Stimulated activated CD4-positive, alpha-beta T cell treated with anti-CD3 and anti-CD28 coated beads, Interleukin-1b, Interleukin-23, amount 100 ng/mL, for 24 hours (primary cell): ENCODE measurements at regions not wholly inside any gene's neighbourhood (a gene's known extent, or its start where the extent isn't known, plus 50 kb on each side); places are given as distances from the start of the nearest gene placed in this dataset.
"Not testable (repeated sequence)": the region's sequence is repeated elsewhere in the genome, so short reads cannot be mapped to it uniquely, and the experiment has no call there.

Experiments
- DNase-seq, 4 experiments: peaks; one replicate each; pipeline ENCODE4 v3.0.0-alpha.2; 2020; ENCODE audit warnings: low read depth in 4 of 4, low spot score in 1 of 4

GRCh38 chr12:131445795-131446194 is 265.1 kb upstream of the SFSWAP start:
- DNase-seq = no peak

- not testable (repeated sequence) for DNase-seq
Observed at GRCh38 chr12:131447636-131448035, 263.3 kb upstream of the SFSWAP start.

GRCh38 chr12:131448254-131448795 is 262.6 kb upstream of the SFSWAP start:
- no peak for DNase-seq

DNA sequence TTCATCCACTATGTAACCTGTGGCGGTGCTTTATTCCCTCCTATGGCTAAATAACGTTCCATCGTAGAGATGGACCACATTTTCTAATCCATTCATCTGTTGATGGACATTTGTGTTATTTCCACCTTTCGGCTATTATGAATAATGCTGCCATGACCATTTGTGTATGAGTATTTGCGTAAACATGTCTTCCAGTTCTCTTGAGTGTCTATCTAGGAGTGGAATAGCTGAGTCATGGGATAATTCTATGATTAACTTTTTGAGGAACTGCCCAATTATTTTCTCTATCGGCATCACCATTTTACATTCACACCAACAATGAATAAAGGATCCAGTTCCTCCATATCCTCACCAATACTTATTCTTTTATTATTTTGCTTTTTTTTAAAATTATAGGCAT is 261.9 kb upstream of the SFSWAP start:
- no peak for DNase-seq

DNA sequence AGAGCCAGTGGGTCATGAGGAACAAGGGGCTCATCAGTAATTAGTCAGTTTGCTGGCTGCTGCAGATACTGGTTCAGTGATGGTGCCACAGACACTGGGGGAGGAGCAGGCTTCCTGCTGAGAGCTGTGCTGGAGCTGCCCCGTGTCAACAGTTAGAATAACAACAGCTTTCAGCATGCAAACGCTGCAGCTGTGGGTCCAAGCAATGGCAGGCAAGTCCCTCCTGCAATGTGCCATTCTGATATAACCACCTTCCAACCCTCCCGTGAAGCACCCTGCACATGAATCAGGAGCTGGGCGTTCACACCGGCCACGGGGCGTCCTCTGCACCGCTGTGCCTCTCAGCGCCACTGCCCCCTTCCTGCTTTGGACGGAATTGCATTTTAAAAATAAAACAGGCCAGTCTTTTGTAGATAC is 258.4 kb upstream of the SFSWAP start:
- DNase-seq = peak in 1 of 4 experiments; percentile 9

DNA sequence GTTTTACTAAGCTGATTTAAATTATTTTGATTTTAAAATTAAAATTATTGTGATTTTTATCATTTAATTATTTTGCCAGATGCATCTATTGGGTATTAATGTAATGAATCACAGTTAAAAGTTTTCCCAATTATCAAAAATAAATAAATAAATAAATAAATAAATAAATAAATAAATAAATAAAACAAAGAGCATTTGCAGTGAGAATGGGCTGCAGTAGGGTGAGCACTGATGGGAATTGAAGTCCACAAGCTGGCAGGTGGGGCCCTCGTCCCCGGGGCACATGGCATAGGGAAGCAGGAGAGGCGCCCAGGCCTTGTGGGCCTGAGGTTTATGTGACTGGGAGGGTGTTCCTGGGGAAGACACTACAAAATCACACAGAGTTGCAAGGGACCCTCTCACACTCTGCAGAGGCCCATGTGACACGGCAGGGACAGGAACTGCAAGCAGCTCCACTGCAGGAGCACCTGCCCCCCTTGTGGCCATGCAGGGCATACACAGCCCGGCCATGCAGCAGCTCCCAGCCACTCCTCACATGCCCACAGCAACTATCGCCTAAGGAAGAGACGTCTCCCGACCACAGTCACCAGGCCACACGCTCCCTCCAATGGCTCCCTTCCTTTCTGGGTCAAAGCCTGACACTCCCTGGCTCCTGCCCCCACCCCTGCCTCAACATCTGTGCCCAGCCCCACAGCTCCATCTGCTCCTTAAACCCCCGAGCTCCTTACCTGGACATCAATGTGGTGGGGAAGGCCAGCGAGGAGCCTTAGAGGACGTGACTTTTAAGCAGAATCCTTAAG is 256.3 kb upstream of the SFSWAP start:
- peak in 3 of 4 experiments; percentile 3 to 27 (median 20) for DNase-seq

DNA sequence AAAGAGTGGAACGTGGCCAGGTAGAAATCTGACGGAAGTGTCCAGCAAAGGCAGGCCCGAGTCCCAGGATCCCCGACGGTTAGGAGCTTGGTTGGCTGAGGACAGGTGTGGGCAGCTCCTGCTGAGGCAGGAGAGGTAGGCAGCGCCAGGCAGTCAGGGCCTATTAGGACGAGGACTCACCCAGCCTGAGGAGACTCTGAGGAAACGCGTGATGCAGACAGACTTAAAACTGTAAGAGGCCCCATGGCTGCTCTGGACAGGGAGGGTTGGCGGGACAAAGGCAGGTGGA is 255.7 kb upstream of the SFSWAP start:
- no peak for DNase-seq

- DNase-seq = no peak
Observed at GRCh38 chr12:131455581-131456110, 255.2 kb upstream of the SFSWAP start.

GRCh38 chr12:131456301-131457027 is 254.4 kb upstream of the SFSWAP start:
- no peak for DNase-seq

GRCh38 chr12:131457028-131457310 is 253.9 kb upstream of the SFSWAP start:
- DNase-seq = no peak

GRCh38 chr12:131457331-131458047 is 253.4 kb upstream of the SFSWAP start:
- DNase-seq = no peak

GRCh38 chr12:131458048-131458374 is 252.9 kb upstream of the SFSWAP start:
- DNase-seq = no peak

DNA sequence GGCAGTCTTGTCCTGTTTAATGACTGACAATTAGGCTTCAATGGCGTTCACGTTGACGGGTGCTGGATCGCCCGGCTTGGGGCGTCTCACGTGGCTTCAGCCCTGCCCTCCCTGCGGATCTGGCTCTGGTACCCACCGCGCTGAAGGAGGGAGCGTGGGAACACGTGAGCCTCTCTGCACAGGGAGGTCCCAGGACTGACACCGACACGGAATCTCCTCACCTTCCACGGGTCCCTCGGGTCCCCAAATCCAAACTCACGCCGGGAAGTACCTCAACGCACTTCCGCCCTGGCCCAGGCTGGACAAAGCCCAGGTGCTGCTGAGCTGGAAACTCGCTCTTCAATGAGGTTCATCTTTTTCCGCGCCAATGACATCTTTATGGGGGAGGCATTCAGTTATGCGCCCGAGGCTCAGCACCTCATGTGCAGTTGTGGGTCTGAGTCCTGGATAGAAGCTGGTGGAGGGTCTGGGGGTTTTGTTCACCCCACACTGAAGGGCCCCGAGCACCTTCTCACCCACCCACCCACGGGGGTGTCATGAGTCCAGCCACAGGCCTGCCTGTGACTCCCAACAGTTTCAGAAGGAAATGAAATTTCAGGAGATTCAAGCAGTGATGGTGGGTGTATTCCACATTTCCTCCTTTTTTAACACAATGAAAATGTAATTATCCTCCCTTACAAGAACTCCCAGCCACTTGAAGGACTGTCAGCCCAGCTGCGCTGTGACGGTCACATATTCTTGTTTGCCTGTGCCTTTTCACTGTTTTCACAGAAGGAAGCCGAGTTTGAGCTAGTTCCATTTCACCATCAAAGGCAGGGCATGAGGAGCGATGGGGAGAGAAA is 251.7 kb upstream of the SFSWAP start:
- DNase-seq = no peak

DNA sequence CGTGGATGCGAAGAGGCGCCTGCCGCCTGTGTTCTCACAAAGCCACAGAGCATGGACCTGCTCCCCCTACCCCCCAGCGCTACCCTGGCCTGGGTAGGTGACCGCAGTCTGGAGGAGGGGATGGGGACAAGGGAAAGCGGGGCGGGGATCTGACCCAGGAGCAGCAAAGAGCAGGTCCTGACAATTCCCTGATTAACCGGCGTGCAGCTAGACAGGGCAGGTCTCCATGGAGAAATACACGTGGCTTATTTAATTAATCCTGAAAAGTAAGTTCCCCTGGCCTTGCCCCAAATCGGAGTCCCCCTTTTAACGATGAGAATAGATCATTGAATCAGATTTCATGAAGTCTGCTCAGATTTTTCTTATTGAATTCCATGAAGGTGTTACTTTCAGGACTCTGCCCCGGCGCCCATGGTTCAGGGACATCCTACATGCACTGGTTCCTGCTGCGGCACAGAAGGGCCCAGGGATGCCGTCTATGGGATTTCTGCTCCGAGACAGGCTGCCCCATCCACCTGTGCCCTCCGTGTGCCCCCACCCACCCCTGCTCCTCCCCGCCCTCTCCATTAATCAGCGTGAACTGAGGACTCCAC is 251.0 kb upstream of the SFSWAP start:
- DNase-seq = no peak

GRCh38 chr12:131460520-131460919 is 250.4 kb upstream of the SFSWAP start:
- DNase-seq = no peak

GRCh38 chr12:131461096-131461495 is 249.8 kb upstream of the SFSWAP start:
- DNase-seq = no peak

DNA sequence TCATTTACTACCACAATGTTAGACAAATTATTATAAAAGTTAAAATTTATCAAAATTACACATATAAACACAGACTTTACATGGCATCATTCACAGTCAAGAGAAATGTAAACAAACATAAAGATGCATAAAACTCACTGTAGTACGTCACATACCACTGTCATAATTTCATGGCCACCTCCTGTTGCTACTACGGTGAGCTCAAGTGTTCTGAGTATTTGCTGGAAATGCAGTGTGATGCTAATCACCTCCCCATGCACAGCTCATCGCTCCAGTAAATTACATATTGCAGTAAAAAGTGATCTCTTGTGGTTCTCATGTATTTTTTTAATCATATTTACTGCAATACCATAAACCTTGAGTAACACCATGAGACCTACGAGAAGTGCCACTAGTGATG is 247.7 kb upstream of the SFSWAP start:
- DNase-seq = no peak

- DNase-seq = no peak
Observed at GRCh38 chr12:131464081-131464480, 246.8 kb upstream of the SFSWAP start.

GRCh38 chr12:131466306-131466705 is 244.6 kb upstream of the SFSWAP start:
- no peak for DNase-seq

- DNase-seq = no peak
Observed at GRCh38 chr12:131466932-131467331, 244.0 kb upstream of the SFSWAP start.

GRCh38 chr12:131468206-131468605 is 242.7 kb upstream of the SFSWAP start:
- DNase-seq = no peak
